Occipital lobe (tissue), 1 donor: ENCODE measurements at regions not wholly inside any gene's neighbourhood (a gene's known extent, or its start where the extent isn't known, plus 50 kb on each side); places are given as distances from the start of the nearest gene placed in this dataset.
"Not testable (repeated sequence)": the region's sequence is repeated elsewhere in the genome, so short reads cannot be mapped to it uniquely, and the experiment has no call there.

ENCODE experiments used
- DNase-seq: peaks from one replicate; lab custom pipeline; 2025; lab: John Stamatoyannopoulos, UW

DNA sequence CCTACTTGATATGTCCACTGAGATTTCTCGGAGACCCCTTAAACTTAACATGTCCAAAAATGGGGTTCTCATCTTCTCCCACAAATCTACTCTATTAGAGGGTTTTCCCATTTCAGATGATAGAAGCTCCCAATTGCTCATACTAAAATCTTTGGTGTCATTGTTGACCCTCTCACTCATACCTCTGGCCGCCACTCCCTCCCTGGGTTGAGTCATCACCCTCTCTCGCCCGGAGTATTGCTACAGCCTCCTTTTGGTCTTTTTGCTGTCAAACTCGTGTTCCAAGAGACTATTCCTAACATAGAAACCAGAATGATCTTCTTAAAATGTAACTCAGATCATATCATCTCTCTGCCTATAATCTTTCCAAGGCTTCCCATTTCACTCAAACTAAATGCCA, 91.0 kb upstream of the GNAQ start:
- DNase-seq: no peak

DNA sequence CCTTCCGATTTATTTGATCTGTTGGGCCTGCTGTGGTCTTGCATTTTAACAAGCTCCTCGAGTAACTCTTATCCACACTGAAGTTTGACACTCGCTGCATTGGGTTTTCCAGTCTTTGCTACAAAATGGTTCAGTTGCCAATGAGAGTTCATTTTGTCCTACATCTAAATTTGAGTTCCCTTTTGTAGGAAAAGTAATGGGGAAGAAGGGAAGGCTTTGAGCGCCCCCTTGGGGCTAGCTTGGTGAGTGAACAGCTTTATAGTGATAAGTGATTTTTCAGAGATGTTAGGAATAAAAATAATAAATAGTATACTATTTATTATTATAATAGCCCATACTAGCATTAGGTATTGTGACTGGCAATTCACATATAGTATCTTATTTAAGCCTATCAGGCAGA, 89.9 kb upstream of the GNAQ start:
- peak; percentile 32 for DNase-seq

DNA sequence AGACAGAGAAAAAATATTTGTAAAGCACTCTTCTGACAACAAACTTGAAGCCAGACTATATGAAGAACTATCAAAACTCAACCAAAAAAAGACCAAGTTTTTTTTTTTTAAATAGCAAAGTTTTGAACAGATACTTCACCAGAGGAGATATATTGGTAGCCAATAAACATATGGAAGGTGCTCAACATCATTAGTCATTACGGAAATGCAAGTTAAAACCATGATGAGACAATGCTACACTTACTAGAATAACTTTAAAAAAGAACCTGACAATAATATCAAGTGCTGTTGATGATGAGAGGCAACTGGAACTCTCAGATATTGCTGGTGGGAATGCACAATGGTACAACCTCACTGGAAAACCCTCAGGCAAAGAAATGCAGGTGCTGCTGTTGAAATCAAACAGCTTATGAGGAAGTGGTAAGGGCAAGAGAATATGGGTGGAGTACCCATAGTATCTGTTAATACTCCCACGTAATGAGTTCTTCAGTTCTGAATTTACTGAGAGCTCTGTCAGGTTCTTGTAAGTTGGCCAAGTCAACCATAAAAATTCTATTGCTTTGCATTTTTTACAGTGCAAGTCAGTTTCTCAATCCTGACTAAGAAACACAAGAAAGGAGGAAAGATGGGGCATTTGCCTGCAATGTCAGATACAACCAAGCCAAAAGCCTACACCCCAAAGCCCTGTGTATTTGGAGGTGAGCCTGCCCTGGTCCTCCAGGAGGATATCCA, 87.3 kb upstream of the GNAQ start:
- DNase-seq: no peak

DNA sequence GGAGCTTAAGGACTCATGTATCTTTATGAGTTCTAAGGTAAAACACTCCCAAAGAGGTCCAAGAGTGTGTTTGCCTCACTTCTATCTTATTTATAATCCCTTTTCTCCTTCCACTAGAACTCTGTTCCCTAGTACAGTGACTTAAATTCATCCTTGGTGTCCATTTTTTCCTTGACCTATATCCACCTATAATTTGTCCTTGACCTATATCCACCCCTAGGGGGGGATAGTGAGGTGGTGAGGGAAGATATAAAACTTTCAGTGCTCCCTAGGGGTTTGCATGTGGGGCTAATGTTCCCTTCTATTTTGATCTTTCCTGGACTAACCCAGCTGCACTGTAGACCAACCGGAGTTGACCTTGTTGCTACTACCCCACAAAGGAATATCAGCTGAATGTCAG, 83.5 kb upstream of the GNAQ start:
- DNase-seq: no peak

DNA sequence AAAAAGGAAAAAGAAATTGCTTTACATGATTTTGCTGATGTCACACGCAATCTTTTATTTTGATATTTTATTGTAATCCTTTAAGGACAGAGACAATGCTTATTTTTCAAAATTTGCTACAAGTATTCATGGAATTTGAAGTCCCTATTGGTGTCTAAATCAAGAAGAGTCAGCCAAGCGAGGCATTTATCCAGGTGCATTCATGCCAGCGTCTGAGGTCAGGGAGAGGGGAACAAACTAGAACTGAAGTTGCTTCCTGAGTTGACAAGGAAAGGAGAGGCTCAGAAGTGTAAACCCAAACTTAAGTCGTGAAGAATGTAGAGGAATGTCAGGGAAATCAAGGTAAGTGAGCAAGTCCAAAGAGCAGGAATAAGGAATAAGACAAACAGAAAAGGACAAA, 83.0 kb upstream of the GNAQ start:
- DNase-seq: no peak

DNA sequence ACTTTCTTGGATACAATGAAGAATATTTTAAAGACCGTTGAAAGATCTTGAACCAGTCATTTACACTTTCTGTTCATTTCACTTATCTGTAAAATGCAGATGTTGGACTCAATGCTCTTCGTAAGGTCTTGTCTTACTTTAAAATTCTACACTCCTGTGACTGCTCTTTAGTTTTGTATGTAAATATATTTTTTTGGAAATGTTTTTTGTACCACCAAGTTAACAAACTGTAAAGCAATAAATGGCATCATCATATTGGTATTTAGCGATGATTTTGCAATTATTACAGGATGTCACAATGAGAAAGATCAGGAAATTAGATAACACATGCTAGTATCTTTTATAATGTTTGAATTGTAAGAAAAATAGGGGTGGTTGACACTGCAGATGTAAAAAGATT, 80.8 kb upstream of the GNAQ start:
- no peak for DNase-seq

DNA sequence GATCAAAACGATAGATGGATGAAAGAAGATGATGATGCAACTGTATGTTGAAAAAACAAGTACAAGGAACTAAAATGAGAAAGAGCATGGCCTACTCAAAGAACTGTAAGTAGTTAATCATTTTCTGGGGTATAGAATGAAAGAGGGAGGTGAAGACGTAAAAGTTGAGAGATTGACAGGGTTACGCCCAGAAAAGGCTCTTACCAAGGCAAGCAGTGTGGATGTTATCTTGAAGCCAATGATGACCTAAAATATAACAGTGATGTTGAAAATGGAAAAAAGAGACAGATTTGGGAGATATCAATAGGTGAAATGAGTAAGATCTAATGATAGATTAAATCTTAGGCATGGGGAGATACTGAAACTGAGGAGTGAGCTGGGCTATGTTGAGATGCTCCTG, 80.4 kb upstream of the GNAQ start:
- no peak for DNase-seq

DNA sequence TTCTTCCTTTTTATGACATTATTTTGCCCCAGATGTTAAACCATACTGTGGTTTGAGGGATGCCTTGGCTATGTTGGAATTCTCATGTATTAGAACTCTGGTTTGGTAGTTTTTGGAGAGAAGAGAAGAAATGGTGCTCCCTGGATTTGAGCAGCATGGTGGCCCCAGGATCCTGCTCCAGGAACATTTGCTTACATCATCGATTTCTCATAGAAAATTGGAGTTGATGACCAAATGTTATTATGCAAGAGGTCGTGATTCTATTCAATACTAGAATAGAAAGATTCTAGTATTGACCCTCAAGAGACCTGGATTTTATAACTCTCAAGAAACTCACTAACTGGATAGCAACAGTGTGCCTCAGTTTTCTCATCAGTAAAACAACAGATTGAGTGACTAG, 77.5 kb upstream of the GNAQ start:
- no peak for DNase-seq

DNA sequence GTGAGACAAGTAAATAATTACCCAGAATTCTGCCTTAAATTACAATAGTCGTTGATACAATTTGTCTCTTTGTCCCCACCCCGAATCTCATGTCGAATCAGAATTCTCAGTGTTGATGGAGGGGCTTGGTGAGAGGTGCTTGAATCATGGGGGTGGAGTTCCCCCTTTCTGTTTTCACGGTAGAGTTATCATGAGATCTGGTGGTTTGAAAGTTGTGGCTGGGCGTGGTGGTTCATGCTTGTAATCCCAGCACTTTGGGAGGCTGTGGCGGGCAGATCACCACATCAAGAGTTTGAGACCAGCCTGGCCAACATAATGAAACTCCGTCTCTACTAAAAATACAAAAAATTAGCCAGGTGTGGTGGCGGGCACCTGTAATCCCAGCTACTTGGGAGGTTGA, 75.0 kb upstream of the GNAQ start:
- DNase-seq: not testable (repeated sequence)

DNA sequence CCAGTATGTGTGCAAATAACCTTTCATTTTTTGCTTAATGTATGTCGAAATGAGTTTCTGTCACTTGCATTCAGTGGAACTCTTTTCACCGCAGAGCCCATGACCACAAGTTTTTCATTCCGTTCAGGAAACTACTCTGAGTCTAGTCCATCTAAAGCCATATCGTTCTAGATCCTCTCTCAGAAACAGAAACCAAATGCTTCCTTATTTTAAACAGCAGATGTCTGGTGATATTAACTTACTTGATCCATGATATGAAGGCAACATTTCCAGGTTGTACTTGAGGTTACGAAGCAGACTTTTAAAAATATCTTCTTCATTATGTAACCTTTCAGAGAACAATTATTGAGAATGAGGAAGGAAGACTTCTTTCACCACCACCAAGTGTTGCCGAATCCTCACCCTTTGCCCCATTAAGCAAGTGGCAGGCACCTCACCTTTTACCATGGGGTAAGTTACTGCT, 72.4 kb upstream of the GNAQ start:
- DNase-seq: no peak

DNA sequence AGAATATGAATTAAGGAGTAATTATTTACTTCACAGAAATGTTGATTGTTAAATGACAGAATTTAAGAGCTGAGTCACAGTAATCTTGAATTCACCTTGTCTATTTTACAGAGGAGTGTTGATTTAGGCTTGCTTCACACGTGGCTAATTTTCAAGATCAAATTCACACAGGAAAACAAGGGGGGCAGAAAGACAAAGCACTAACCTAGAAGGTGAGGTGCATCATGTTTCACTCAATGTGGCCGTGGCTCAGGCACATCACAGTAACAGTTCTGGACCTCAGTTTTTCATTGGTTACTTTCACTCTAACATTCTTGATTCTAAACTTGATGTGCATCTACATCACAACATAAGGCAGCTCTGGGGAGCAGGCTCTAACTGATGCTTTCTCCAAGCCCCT, 69.6 kb upstream of the GNAQ start:
- no peak for DNase-seq

DNA sequence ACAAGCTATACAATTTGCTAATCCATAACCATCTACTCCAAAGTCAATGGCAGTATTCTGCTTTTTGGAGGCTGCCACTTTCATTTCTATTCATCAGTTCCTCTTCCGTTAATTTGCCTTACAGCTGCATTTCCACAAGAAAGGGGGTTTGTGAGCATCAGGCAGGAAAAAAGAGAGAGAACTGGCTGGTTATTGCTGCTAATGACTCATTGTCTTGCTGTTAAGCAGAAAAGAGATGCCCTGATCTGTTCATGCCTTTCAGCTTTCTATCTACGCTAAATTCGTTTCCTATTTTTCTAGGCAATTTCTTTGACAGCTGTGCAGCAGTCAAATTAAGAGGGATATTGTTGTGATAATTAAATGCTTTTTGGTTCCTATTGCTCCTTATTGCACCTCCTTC, 65.9 kb upstream of the GNAQ start:
- DNase-seq: no peak

DNA sequence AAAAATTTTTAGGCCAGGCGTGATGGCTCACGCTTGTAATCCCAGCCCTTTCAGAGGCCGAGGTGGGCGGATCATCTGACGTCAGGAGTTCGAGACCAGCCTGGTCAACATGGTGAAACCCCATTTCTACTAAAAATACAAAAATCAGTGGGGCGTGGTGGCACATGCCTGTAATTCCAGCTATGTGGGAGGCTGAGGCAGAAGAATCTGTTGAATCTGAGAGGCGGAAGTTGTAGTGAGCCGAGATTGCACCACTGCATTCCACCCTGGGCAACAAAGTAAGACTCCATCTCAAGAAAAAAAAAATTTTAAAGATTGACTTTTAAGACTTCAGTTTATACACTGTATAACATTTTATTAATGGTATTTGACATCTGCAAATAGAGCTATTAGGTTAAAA, 60.1 kb upstream of the GNAQ start:
- no peak for DNase-seq

DNA sequence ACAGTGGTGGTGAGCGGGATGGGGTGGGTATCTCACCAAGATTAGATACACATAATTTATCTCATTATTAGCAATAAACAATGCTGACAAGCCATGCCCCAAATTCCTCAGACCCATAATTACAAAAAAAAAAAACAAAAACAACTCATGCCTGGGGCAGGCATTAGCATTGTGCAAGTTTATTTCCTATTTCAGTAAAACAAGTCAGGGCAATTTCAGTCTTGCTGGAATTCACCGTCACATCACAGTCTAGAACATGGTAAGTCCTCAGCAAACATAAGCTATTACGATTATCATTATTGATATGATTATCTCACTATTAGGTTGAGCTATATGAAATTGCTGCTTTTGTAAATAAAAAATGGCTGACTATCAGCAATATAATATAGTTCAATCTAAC, 57.5 kb upstream of the GNAQ start:
- DNase-seq: no peak

DNA sequence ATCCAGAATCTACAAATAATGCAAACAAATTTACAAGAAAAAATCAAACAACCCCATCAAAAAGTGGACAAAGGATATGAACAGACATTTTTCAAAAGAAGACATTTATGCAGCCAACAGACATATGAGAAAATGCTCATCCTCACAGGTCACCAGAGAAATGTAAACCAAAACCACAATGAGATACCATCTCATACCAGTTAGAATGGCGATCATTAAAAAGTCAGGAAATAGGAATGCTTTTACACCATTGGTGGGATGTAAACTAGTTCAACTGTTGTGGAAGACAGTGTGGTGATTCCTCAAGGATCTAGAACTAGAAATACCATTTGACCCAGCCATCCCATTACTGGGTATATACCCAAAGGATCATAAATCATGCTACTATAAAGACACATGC, 56.6 kb upstream of the GNAQ start:
- DNase-seq: not testable (repeated sequence)
